Umbilical cord (tissue), 1 donor: ENCODE measurements at regions not wholly inside any gene's neighbourhood (a gene's known extent, or its start where the extent isn't known, plus 50 kb on each side); places are given as distances from the start of the nearest gene placed in this dataset.

Experiments
- DNase-seq: peaks from one replicate; pipeline ENCODE4 v3.0.0-alpha.2; 2015; ENCODE audit warnings: low spot score

DNA sequence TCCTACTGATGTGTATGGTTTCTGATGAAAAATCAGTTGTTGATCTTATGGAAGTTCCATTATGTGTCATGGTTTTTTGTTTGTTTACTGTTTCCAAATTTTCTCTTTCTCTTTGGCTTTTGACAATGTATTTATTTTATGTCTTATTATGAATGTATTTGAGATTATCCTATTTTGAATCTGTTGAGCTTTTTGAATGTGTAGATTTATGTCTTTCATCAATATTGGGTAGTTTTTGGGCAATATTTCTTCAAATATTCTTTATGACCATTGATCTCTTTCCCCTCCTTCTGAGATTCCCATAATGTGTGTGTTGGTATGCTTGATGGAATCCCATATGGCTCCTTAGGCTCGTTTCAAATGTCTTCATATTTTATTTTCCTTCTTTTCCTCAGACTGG, 80.5 kb upstream of the FAM47C start:
- no peak for DNase-seq

- DNase-seq: no peak
Observed at GRCh38 chrX:36930491-36930890, 77.7 kb upstream of the FAM47C start.

- DNase-seq: no peak
Observed at GRCh38 chrX:36947214-36947613, 61.0 kb upstream of the FAM47C start.

DNA sequence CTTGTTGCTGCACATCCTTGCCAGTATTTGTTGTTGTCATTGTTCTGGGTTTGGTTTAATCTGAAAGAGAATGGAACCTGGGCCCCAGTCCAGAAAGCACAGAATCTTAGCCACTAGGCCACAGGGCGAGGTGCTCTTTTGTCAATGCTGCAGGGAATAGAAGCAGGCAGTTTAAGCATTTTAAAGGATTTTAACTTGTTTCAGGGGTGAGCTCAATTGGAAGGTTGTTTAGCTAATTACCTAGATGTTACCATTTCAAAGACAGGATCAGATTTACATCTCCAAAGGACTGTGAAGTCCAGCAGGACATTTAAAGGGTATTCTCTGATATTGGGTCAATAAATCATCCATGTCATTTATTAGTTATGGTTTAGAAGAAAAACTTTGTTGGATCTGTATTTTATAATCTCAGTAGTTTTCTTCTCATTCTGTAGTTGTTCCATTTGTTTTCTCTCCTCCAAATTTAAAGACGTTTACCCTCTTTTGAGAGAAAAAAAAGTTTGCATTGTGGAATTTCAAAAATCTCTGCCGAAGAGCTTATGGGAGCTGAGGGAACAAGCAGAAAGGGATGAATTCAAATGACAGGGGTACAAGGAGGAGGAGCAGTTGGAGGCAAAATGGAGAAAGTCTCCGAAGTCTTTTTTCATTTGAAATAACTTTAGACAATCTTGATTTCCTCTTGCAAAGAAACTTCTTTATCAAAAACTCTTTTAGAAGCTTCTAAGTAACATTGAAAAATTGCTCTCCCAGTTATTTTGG, 57.5 kb upstream of the FAM47C start:
- DNase-seq: no peak

DNA sequence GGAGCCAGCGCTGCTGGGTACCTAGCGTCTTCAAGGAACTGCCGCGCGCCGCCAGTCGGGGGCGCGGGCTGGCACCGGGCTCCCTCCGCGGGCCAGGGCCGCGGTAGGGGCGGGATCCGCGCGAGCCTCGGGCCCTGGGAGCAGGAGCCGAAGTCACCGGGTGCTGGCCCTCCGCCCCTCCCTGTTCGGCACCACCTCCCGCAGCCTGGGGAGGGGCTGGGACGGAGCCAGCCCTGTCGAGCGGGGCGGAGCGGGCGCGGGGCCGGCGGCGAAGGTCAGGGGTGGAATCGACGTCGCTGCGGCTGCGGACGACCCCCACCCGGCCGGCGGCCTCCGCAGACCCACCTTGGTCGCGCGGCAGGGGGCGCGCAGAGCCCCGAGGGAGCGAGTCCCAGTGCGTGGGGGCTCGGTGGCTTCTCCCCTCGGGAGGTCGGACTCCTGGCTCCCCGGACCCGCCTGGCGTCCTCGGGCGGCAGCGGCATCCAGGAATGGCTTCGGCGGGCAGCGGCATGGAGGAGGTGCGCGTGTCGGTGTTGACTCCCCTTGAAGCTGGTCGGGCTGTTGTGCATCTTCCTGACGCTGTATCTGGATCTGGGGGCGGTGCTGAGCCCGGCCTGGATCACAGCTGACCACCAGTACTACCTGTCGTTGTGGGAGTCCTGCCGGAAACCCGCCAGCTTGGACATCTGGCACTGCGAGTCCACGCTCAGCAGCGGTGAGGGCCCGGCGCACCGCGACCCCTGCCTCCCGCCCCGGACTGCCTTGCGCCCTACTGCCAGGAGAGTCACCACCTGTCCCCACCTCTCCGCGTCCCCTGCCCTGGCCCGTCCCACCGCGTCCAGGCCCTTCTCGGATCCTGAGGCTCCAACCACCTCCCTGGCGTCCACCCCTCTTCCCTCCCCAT, 50.5 kb upstream of the FAM47C start:
- no peak for DNase-seq
